ENCODE measurements at regions not wholly inside any gene's neighbourhood (a gene's known extent, or its start where the extent isn't known, plus 50 kb on each side); places are given as distances from the start of the nearest gene placed in this dataset.

- Histone ChIP-seq H3K36me3 (ENCODE audit: control insufficient read depth, insufficient read depth, low read length) (no peaks in the 10 kb centered on the region), H2BK120ac (ENCODE audit: low read depth, low read length) (no peak overlapping the region), H3K4me3 (ENCODE audit: low read length) (no peak overlapping the region), H4K5ac (ENCODE audit: low read length) (no peak overlapping the region), H3K27ac (ENCODE audit: low read depth, low read length) (no peak overlapping the region), H3K27me3 (ENCODE audit: insufficient read depth, low read length, poor library complexity) (no peaks in the 10 kb centered on the region), H3K4ac (ENCODE audit: low read depth, low read length) (no peak overlapping the region), H3K4me1 (ENCODE audit: control insufficient read depth, low read depth, low read length) (no peaks in the 10 kb centered on the region), H3K56ac (ENCODE audit: low read length) (no peak overlapping the region), H2BK15ac (replicated peaks; ENCODE audit: low read depth) (no peak overlapping the region), H3K79me2 (ENCODE audit: control insufficient read depth, insufficient read depth, low read length) (no peaks in the 10 kb centered on the region), H2AK5ac (ENCODE audit: low read length) (no peak overlapping the region), H3K9ac (ENCODE audit: low read length) (no peak overlapping the region), H3K79me1 (ENCODE audit: low read length) (no peaks in the 10 kb centered on the region), H3K18ac (ENCODE audit: low read length) (no peak overlapping the region), H2BK5ac (ENCODE audit: low read length) (no peak overlapping the region), H3K4me2 (ENCODE audit: low read length) (no peak overlapping the region), H4K8ac (ENCODE audit: low read depth, low read length) (no peak overlapping the region), H3K23ac (ENCODE audit: low read length) (no peak overlapping the region)
- no CpG with 5 or more reads among the region's 2 CpGs for WGBS (ENCODE audit: extremely low coverage, insufficient coverage, low lambda C conversion rate)
- DNase-seq: no peak
Measured at GRCh38 chr6:62670490-62671223, 384.6 kb upstream of the KHDRBS2 start.

- Histone ChIP-seq H4K8ac (ENCODE audit: low read depth, low read length) (no peak overlapping the region), H3K79me2 (ENCODE audit: control insufficient read depth, insufficient read depth, low read length) (no peaks in the 10 kb centered on the region), H3K23ac (ENCODE audit: low read length) (no peak overlapping the region), H3K18ac (ENCODE audit: low read length) (no peak overlapping the region), H3K27ac (ENCODE audit: low read depth, low read length) (no peak overlapping the region), H3K79me1 (ENCODE audit: low read length) (no peaks in the 10 kb centered on the region), H3K56ac (ENCODE audit: low read length) (no peak overlapping the region), H2BK5ac (ENCODE audit: low read length) (no peak overlapping the region), H2AK5ac (ENCODE audit: low read length) (no peak overlapping the region), H3K36me3 (ENCODE audit: control insufficient read depth, insufficient read depth, low read length) (no peaks in the 10 kb centered on the region), H3K4me3 (ENCODE audit: low read length) (no peak overlapping the region), H4K5ac (ENCODE audit: low read length) (no peak overlapping the region), H3K4ac (ENCODE audit: low read depth, low read length) (no peak overlapping the region), H3K27me3 (ENCODE audit: insufficient read depth, low read length, poor library complexity) (no peaks in the 10 kb centered on the region), H2BK120ac (ENCODE audit: low read depth, low read length) (no peak overlapping the region), H3K4me1 (ENCODE audit: control insufficient read depth, low read depth, low read length) (no peaks in the 10 kb centered on the region), H3K4me2 (ENCODE audit: low read length) (no peak overlapping the region), H2BK15ac (replicated peaks; ENCODE audit: low read depth) (no peak overlapping the region), H3K9ac (ENCODE audit: low read length) (no peak overlapping the region)
- DNase-seq: no peak
Measured at GRCh38 chr6:62669831-62670230, 383.8 kb upstream of the KHDRBS2 start.

DNA sequence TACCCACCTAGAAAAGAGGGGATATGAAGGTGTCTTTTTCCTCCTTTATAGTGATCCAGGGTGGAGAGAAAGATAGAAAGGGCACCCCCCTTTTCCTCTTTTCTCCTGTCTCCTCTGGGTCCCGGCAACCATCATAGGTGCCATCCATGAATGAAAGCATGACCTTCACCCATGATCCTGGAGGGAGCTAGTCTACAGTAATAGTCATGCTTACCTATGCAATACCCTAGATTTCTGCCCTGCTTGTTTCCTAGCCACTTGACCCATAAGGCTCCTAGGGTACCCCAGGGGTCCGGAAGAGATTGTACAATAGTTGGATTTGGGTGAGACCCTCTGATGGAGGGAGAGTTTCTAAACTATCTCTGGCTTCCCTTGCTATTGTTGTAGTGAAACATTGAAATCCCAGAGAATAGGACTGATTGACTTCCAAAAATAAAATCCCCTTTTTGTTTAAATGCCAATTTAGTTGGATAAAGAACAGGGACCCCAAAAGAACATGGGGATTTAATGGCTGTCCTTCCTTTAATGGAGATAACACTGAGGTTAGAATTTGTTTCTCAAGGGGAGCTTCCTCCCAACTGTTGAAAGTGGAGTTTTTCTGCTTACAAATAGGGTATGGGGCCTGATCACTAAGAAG lies 366.8 kb upstream of the KHDRBS2 start:
- Histone ChIP-seq H3K27me3 (ENCODE audit: insufficient read depth, low read length, poor library complexity) (no peaks in the 10 kb centered on the region), H3K79me1 (ENCODE audit: low read length) (no peaks in the 10 kb centered on the region), H3K23ac (ENCODE audit: low read length) (no peak overlapping the region), H3K79me2 (ENCODE audit: control insufficient read depth, insufficient read depth, low read length) (no peaks in the 10 kb centered on the region), H2AK5ac (ENCODE audit: low read length) (no peak overlapping the region), H3K4me1 (ENCODE audit: control insufficient read depth, low read depth, low read length) (no peaks in the 10 kb centered on the region), H2BK15ac (replicated peaks; ENCODE audit: low read depth) (no peak overlapping the region), H3K56ac (ENCODE audit: low read length) (no peak overlapping the region), H3K18ac (ENCODE audit: low read length) (no peak overlapping the region), H4K8ac (ENCODE audit: low read depth, low read length) (no peak overlapping the region), H2BK120ac (ENCODE audit: low read depth, low read length) (no peak overlapping the region), H3K4me2 (ENCODE audit: low read length) (no peak overlapping the region), H3K4ac (ENCODE audit: low read depth, low read length) (no peak overlapping the region), H3K27ac (ENCODE audit: low read depth, low read length) (no peak overlapping the region), H3K36me3 (ENCODE audit: control insufficient read depth, insufficient read depth, low read length) (no peaks in the 10 kb centered on the region), H2BK5ac (ENCODE audit: low read length) (no peak overlapping the region), H3K4me3 (ENCODE audit: low read length) (no peak overlapping the region), H3K9ac (ENCODE audit: low read length) (no peak overlapping the region), H4K5ac (ENCODE audit: low read length) (no peak overlapping the region)
- WGBS (ENCODE audit: extremely low coverage, insufficient coverage, low lambda C conversion rate): no CpG with 5 or more reads among the region's 2 CpGs
- peak; percentile 50 for DNase-seq

- no peak overlapping the region for H3K23ac ChIP-seq (ENCODE audit: low read length)
- no peak overlapping the region for H3K4me3 ChIP-seq (ENCODE audit: low read length)
- no CpG with 5 or more reads among the region's 2 CpGs for WGBS (ENCODE audit: extremely low coverage, insufficient coverage, low lambda C conversion rate)
- H3K36me3 ChIP-seq (ENCODE audit: control insufficient read depth, insufficient read depth, low read length): no peaks in the 10 kb centered on the region
- no peak for DNase-seq
- no peak overlapping the region for H3K9ac ChIP-seq (ENCODE audit: low read length)
- H3K27ac ChIP-seq (ENCODE audit: low read depth, low read length): no peak overlapping the region
- H3K56ac ChIP-seq (ENCODE audit: low read length): no peak overlapping the region
- H3K18ac ChIP-seq (ENCODE audit: low read length): no peak overlapping the region
- H2BK15ac ChIP-seq (replicated peaks; ENCODE audit: low read depth): no peak overlapping the region
- H2AK5ac ChIP-seq (ENCODE audit: low read length): no peak overlapping the region
- H2BK120ac ChIP-seq (ENCODE audit: low read depth, low read length): no peak overlapping the region
- no peak overlapping the region for H4K5ac ChIP-seq (ENCODE audit: low read length)
- no peaks in the 10 kb centered on the region for H3K4me1 ChIP-seq (ENCODE audit: control insufficient read depth, low read depth, low read length)
- H3K4me2 ChIP-seq (ENCODE audit: low read length): no peak overlapping the region
- H3K79me2 ChIP-seq (ENCODE audit: control insufficient read depth, insufficient read depth, low read length): no peaks in the 10 kb centered on the region
- H3K27me3 ChIP-seq (ENCODE audit: insufficient read depth, low read length, poor library complexity): no peaks in the 10 kb centered on the region
- H4K8ac ChIP-seq (ENCODE audit: low read depth, low read length): no peak overlapping the region
- no peak overlapping the region for H2BK5ac ChIP-seq (ENCODE audit: low read length)
- H3K79me1 ChIP-seq (ENCODE audit: low read length): no peaks in the 10 kb centered on the region
- no peak overlapping the region for H3K4ac ChIP-seq (ENCODE audit: low read depth, low read length)
Measured at GRCh38 chr6:62645274-62645673, 359.2 kb upstream of the KHDRBS2 start.

- Histone ChIP-seq H4K8ac (ENCODE audit: low read depth, low read length) (no peak overlapping the region), H3K4ac (ENCODE audit: low read depth, low read length) (no peak overlapping the region), H2BK15ac (replicated peaks; ENCODE audit: low read depth) (no peak overlapping the region), H3K27ac (ENCODE audit: low read depth, low read length) (no peak overlapping the region), H2BK120ac (ENCODE audit: low read depth, low read length) (no peak overlapping the region), H2BK5ac (ENCODE audit: low read length) (no peak overlapping the region), H2AK5ac (ENCODE audit: low read length) (no peak overlapping the region), H3K4me1 (ENCODE audit: control insufficient read depth, low read depth, low read length) (no peaks in the 10 kb centered on the region), H3K36me3 (ENCODE audit: control insufficient read depth, insufficient read depth, low read length) (no peaks in the 10 kb centered on the region), H3K79me1 (ENCODE audit: low read length) (no peaks in the 10 kb centered on the region), H4K5ac (ENCODE audit: low read length) (no peak overlapping the region), H3K4me2 (ENCODE audit: low read length) (no peak overlapping the region), H3K79me2 (ENCODE audit: control insufficient read depth, insufficient read depth, low read length) (no peaks in the 10 kb centered on the region), H3K9ac (ENCODE audit: low read length) (no peak overlapping the region), H3K4me3 (ENCODE audit: low read length) (no peak overlapping the region), H3K56ac (ENCODE audit: low read length) (no peak overlapping the region), H3K18ac (ENCODE audit: low read length) (no peak overlapping the region), H3K27me3 (ENCODE audit: insufficient read depth, low read length, poor library complexity) (no peaks in the 10 kb centered on the region), H3K23ac (ENCODE audit: low read length) (no peak overlapping the region)
- DNase-seq: no peak
- no CpG with 5 or more reads among the region's 2 CpGs for WGBS (ENCODE audit: extremely low coverage, insufficient coverage, low lambda C conversion rate)
Measured at GRCh38 chr6:62640749-62641148, 354.7 kb upstream of the KHDRBS2 start.

GRCh38 chr6:62626661-62627060 lies 340.6 kb upstream of the KHDRBS2 start:
- Histone ChIP-seq H2BK5ac (ENCODE audit: low read length) (no peak overlapping the region), H3K4ac (ENCODE audit: low read depth, low read length) (no peak overlapping the region), H3K36me3 (ENCODE audit: control insufficient read depth, insufficient read depth, low read length) (no peaks in the 10 kb centered on the region), H3K79me1 (ENCODE audit: low read length) (no peaks in the 10 kb centered on the region), H2BK15ac (replicated peaks; ENCODE audit: low read depth) (no peak overlapping the region), H2AK5ac (ENCODE audit: low read length) (no peak overlapping the region), H3K27ac (ENCODE audit: low read depth, low read length) (no peak overlapping the region), H3K27me3 (ENCODE audit: insufficient read depth, low read length, poor library complexity) (no peaks in the 10 kb centered on the region), H3K4me2 (ENCODE audit: low read length) (no peak overlapping the region), H3K4me3 (ENCODE audit: low read length) (no peak overlapping the region), H3K9ac (ENCODE audit: low read length) (no peak overlapping the region), H3K23ac (ENCODE audit: low read length) (no peak overlapping the region), H2BK120ac (ENCODE audit: low read depth, low read length) (no peak overlapping the region), H3K18ac (ENCODE audit: low read length) (no peak overlapping the region), H3K79me2 (ENCODE audit: control insufficient read depth, insufficient read depth, low read length) (no peaks in the 10 kb centered on the region), H4K5ac (ENCODE audit: low read length) (no peak overlapping the region), H4K8ac (ENCODE audit: low read depth, low read length) (no peak overlapping the region), H3K56ac (ENCODE audit: low read length) (no peak overlapping the region), H3K4me1 (ENCODE audit: control insufficient read depth, low read depth, low read length) (no peaks in the 10 kb centered on the region)
- DNase-seq: no peak
- WGBS (ENCODE audit: extremely low coverage, insufficient coverage, low lambda C conversion rate): no CpG with 5 or more reads among the region's 2 CpGs

Measured in mesendoderm (in vitro differentiated cells).